Neural crest cell (in vitro differentiated cells): ENCODE measurements at regions not wholly inside any gene's neighbourhood (a gene's known extent, or its start where the extent isn't known, plus 50 kb on each side); places are given as distances from the start of the nearest gene placed in this dataset.
"Not testable (repeated sequence)": the region's sequence is repeated elsewhere in the genome, so short reads cannot be mapped to it uniquely, and the experiment has no call there.

Experiments used
- DNase-seq: peaks from one replicate; pipeline ENCODE4 v3.0.0; 2021; ENCODE audit warnings: low read depth, mixed read lengths, low spot score
- H3K27ac Mint-ChIP-seq: one replicate; pipeline ENCODE4 v1.8.0; 2021; ENCODE audit warnings: mild to moderate bottlenecking, mixed read lengths; ENCODE audit not compliant: unreplicated experiment
- H3K27me3 Mint-ChIP-seq: 2 replicates; pipeline ENCODE4 v1.8.0; 2021; ENCODE audit warnings: low read depth, mild to moderate bottlenecking, mixed read lengths
- H3K36me3 Mint-ChIP-seq: 2 replicates; pipeline ENCODE4 v1.8.0; 2021; ENCODE audit warnings: low read depth, mild to moderate bottlenecking, mixed read lengths
- H3K4me1 Mint-ChIP-seq: 2 replicates; pipeline ENCODE4 v1.8.0; 2021; ENCODE audit warnings: mixed read lengths
- H3K4me3 Mint-ChIP-seq: one replicate; pipeline ENCODE4 v1.8.0; 2021; ENCODE audit warnings: mild to moderate bottlenecking, mixed read lengths
- H3K9me3 Mint-ChIP-seq: 2 replicates; pipeline ENCODE4 v1.8.0; 2021; ENCODE audit warnings: mixed read lengths
- TF ChIP-seq, protein P1 (sequence below): fragments of 200-600 bp; sonication (generic); conservative IDR thresholded peaks from 2 replicates; pipeline ENCODE4 v1.5.0; 2021; ENCODE audit warnings: antibody characterized with exemption, mild to moderate bottlenecking

GRCh38 chr12:47369085-47369484, 289.3 kb upstream of the AMIGO2 start:
- H3K36me3 Mint-ChIP-seq = no peaks in the 10 kb centered on the region

GRCh38 chr12:47367912-47368537, 288.3 kb upstream of the AMIGO2 start:
- DNase-seq = no peak

More at GRCh38 chr12:47369085-47369484, 289.3 kb upstream of the AMIGO2 start:
- peaks cover under 1% of the 10 kb centered on the region for H3K27me3 Mint-ChIP-seq
- TF ChIP-seq, protein P1, sequence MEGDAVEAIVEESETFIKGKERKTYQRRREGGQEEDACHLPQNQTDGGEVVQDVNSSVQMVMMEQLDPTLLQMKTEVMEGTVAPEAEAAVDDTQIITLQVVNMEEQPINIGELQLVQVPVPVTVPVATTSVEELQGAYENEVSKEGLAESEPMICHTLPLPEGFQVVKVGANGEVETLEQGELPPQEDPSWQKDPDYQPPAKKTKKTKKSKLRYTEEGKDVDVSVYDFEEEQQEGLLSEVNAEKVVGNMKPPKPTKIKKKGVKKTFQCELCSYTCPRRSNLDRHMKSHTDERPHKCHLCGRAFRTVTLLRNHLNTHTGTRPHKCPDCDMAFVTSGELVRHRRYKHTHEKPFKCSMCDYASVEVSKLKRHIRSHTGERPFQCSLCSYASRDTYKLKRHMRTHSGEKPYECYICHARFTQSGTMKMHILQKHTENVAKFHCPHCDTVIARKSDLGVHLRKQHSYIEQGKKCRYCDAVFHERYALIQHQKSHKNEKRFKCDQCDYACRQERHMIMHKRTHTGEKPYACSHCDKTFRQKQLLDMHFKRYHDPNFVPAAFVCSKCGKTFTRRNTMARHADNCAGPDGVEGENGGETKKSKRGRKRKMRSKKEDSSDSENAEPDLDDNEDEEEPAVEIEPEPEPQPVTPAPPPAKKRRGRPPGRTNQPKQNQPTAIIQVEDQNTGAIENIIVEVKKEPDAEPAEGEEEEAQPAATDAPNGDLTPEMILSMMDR = no peak
- no peak overlapping the region for H3K4me3 Mint-ChIP-seq
- peaks cover 3% of the 10 kb centered on the region for H3K9me3 Mint-ChIP-seq
- no peak overlapping the region for H3K27ac Mint-ChIP-seq
- no peaks in the 10 kb centered on the region for H3K4me1 Mint-ChIP-seq
- DNase-seq = no peak

DNA sequence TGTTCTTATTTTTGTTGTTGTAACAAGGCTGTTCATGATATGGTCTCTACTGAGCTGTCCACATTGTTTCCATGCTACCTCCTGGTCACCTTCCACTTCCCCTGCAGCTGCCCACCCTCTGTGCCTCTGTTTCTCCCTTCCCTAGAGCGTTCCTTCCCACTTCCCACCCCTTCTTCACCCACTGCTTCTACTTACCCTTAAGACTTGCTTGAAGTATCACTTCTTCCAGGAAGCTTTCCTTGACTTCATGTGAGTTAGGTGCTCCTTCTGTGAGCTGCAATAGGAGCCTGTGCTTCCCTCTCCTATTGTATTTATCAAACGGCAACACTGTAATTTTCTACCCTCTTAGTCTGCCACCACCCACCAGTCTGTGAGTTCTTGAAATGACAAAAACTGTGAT, 286.8 kb upstream of the AMIGO2 start:
- Mint-ChIP-seq H3K27ac (no peak overlapping the region), H3K36me3 (no peaks in the 10 kb centered on the region), H3K4me3 (no peak overlapping the region), H3K27me3 (no peaks in the 10 kb centered on the region), H3K9me3 (no peaks in the 10 kb centered on the region), H3K4me1 (no peaks in the 10 kb centered on the region)
- DNase-seq = no peak
- TF ChIP-seq, protein P1 = no peak

More at GRCh38 chr12:47367912-47368537, 288.3 kb upstream of the AMIGO2 start:
- Mint-ChIP-seq H3K9me3 (no peaks in the 10 kb centered on the region), H3K27ac (no peak overlapping the region), H3K4me1 (no peaks in the 10 kb centered on the region), H3K4me3 (no peak overlapping the region), H3K27me3 (no peaks in the 10 kb centered on the region), H3K36me3 (no peaks in the 10 kb centered on the region)
- TF ChIP-seq, protein P1 = no peak

DNA sequence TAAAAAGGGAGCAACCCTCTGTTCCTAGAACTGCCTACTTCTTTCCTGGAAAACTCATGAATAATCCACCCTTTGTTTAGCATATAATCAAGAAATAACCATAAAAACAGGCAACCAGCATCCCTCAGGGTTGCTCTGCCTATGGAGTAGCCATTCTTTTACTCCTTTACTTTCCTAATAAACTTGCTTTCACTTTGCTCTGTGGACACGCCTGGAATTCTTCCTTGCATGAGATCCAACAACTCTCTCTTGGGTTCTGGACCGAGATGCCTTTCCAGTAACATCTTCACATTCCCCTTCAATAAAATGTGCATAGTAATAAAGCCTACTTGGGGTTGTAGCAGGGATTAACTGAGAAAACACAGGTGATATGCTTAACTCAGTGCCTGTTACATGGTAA, 286.4 kb upstream of the AMIGO2 start:
- DNase-seq = no peak
- Mint-ChIP-seq H3K27me3 (no peaks in the 10 kb centered on the region), H3K36me3 (no peaks in the 10 kb centered on the region), H3K4me1 (no peaks in the 10 kb centered on the region), H3K4me3 (no peak overlapping the region), H3K27ac (no peak overlapping the region), H3K9me3 (no peaks in the 10 kb centered on the region)
- TF ChIP-seq, protein P1 = no peak

DNA sequence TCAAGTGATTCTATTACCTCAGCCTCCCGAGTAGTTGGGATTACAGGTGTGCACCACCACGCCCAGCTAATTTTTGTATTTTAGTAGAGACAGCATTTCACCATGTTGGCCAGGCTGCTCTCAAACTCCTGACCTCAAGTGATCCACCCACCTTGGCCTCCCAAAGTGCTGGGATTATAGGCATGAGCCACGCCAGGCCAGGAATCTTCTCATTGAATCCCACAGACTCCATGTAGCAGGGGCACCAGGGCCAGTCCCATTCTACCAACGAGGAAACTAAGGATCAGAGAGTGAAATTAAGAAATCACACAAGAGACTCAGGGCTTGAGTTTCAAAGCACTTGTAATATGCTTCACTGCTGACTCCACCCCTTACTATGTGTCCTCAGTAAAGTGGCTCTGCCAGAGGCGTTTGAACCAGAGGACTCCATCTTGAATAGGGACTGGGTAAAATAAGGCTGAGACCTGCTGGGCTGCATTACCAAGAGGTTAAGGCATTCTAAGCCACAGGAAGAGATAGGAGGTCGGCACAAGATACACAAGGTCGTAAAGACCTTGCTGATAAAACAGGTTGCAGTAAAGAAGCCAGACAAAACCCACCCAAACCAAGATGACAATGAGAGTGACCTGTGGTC, 285.8 kb upstream of the AMIGO2 start:
- H3K36me3 Mint-ChIP-seq, H3K4me1 Mint-ChIP-seq, H3K27me3 Mint-ChIP-seq, H3K4me3 Mint-ChIP-seq, H3K9me3 Mint-ChIP-seq, H3K27ac Mint-ChIP-seq, DNase-seq: not testable (repeated sequence)

GRCh38 chr12:47364261-47364660, 284.5 kb upstream of the AMIGO2 start:
- H3K4me1 Mint-ChIP-seq = no peaks in the 10 kb centered on the region
- peaks cover under 1% of the 10 kb centered on the region for H3K9me3 Mint-ChIP-seq
- TF ChIP-seq, protein P1 = no peak
- no peak overlapping the region for H3K27ac Mint-ChIP-seq
- DNase-seq = no peak
- no peaks in the 10 kb centered on the region for H3K36me3 Mint-ChIP-seq
- H3K27me3 Mint-ChIP-seq = no peaks in the 10 kb centered on the region
- H3K4me3 Mint-ChIP-seq = no peak overlapping the region
